Upper lobe of left lung (tissue), 4 donors: ENCODE measurements at regions not wholly inside any gene's neighbourhood (a gene's known extent, or its start where the extent isn't known, plus 50 kb on each side); places are given as distances from the start of the nearest gene placed in this dataset.

ENCODE experiments used
- POLR2AphosphoS5 ChIP-seq, 2 donors: sonication (generic); formaldehyde crosslinking; IDR thresholded peaks; one replicate each; pipeline ENCODE4 v1.5.1; 2017; ENCODE audit warnings: antibody characterized with exemption in 2 of 2
- TF ChIP-seq, protein P1 (sequence below), 6 experiments: fragments of 450-650 bp in 4 of 6; fragments of 200-600 bp in 2 of 6; sonication (generic) in 2 of 6; IDR thresholded peaks; one replicate each; pipeline ENCODE4 v1.5.1; 2016 to 2019; ENCODE audit warnings: antibody characterized with exemption in 6 of 6

DNA sequence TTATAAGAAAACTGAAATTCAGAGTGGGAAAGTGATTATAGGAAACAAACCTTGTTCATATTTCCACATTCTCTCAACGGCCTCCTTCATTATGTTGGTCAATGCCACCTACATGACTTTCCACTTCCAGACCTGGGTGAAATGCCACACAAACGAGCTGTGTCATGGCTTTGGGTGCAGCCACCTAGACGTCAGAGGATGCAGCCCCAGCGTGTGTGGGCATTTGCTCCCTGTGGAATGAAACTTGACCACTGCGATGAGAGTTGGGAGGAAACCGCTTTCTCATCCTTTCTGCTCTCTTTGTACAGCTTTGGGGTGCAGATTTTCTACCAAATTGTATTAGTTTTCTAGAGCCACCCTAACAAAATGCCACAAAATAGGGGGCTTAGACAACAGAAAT, 291.0 kb downstream of the CYRIA start:
- TF ChIP-seq, protein P1, sequence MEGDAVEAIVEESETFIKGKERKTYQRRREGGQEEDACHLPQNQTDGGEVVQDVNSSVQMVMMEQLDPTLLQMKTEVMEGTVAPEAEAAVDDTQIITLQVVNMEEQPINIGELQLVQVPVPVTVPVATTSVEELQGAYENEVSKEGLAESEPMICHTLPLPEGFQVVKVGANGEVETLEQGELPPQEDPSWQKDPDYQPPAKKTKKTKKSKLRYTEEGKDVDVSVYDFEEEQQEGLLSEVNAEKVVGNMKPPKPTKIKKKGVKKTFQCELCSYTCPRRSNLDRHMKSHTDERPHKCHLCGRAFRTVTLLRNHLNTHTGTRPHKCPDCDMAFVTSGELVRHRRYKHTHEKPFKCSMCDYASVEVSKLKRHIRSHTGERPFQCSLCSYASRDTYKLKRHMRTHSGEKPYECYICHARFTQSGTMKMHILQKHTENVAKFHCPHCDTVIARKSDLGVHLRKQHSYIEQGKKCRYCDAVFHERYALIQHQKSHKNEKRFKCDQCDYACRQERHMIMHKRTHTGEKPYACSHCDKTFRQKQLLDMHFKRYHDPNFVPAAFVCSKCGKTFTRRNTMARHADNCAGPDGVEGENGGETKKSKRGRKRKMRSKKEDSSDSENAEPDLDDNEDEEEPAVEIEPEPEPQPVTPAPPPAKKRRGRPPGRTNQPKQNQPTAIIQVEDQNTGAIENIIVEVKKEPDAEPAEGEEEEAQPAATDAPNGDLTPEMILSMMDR (IDR thresholded peaks at IDR 0.05): no peak
- no peak for TF ChIP-seq POLR2AphosphoS5 (IDR thresholded peaks at IDR 0.05)
